ENCODE measurements at regions not wholly inside any gene's neighbourhood (a gene's known extent, or its start where the extent isn't known, plus 50 kb on each side); places are given as distances from the start of the nearest gene placed in this dataset.

DNA sequence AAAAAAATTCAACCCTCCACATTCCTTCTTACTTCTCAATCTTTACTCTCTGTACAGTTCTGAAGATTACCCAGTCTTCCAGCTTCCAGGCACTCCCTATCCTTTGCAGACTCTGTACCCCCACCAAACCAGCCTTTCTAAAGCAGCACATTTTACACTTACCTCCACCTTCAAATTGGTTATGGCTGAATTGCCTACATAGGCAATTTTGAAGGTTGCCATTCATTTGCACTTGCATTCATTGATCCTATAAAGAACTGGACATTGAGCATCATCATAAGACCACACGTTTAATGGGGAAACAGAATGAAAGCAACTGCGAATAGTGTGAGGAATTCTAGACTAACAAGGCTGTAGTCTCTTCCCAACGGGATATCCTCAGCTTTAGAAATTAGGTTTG is 233.4 kb downstream of the TRIB2 start:
- H3K27ac Mint-ChIP-seq = no peak overlapping the region
- no peaks in the 10 kb centered on the region for H3K4me1 Mint-ChIP-seq

DNA sequence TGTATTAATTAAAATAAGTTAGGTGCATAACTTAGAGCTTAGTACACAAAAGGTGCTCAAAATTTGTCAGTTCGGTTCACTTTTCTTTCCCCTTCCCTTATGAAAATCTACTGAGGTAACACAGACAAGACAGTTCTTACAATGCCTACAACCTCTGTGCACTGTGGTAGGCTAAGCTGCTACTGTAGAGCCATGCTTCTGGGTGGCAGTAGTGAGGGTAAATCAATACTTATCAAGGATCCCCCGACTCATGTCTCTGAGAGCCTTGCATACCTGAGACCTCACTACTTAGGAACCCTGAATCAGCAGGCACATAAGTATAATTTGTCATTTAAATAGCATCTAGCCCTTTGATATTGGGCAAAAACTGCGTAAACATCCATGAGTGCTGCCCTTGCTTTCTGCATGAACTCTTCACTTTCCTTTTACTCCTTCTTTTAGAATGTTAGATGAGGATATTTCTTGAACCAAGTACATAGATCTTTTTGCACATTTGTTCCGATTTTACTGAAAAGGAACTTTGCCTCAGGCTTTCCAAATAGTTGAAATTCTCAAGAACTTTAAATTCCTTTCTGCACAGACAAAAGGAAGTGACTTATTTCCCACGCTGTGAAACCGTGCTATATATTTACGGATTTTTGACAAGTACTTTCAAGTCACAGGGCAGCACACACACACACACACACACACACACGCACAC is 234.4 kb downstream of the TRIB2 start:
- Mint-ChIP-seq H3K4me3 (no peak overlapping the region), H3K4me1 (no peaks in the 10 kb centered on the region), H3K27me3 (ENCODE audit: insufficient read depth, low read depth) (peaks cover 2% of the 10 kb centered on the region), H3K27ac (no peak overlapping the region), H3K36me3 (no peaks in the 10 kb centered on the region), H3K9me3 (peaks cover 2% of the 10 kb centered on the region)
- DNase-seq (ENCODE audit: low spot score) = no peak
- H3F3A ChIP-seq (ENCODE audit: low read depth) = no peaks in the 10 kb centered on the region
- no peaks in the 10 kb centered on the region for H3K9me3 ChIP-seq (ENCODE audit: low read depth)
- no peak overlapping the region for H3K9ac ChIP-seq
- H3K36me3 ChIP-seq = no peaks in the 10 kb centered on the region
- no peaks in the 10 kb centered on the region for H3K4me1 ChIP-seq
- no peaks in the 10 kb centered on the region for H3K27me3 ChIP-seq
- no peaks in the 10 kb centered on the region for H3K79me2 ChIP-seq (ENCODE audit: low read depth)
- no peak overlapping the region for H3K4me2 ChIP-seq
- no peak overlapping the region for H3K4me3 ChIP-seq
- TF ChIP-seq EZH2phosphoT487 (IDR thresholded peaks at IDR 0.05) (no peak), EZH2 (IDR thresholded peaks at IDR 0.05) (no peak)
- TF ChIP-seq, protein P1, sequence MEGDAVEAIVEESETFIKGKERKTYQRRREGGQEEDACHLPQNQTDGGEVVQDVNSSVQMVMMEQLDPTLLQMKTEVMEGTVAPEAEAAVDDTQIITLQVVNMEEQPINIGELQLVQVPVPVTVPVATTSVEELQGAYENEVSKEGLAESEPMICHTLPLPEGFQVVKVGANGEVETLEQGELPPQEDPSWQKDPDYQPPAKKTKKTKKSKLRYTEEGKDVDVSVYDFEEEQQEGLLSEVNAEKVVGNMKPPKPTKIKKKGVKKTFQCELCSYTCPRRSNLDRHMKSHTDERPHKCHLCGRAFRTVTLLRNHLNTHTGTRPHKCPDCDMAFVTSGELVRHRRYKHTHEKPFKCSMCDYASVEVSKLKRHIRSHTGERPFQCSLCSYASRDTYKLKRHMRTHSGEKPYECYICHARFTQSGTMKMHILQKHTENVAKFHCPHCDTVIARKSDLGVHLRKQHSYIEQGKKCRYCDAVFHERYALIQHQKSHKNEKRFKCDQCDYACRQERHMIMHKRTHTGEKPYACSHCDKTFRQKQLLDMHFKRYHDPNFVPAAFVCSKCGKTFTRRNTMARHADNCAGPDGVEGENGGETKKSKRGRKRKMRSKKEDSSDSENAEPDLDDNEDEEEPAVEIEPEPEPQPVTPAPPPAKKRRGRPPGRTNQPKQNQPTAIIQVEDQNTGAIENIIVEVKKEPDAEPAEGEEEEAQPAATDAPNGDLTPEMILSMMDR (IDR thresholded peaks at IDR 0.05) = no peak
- no peak overlapping the region for H2AFZ ChIP-seq (replicated peaks)
- H3K27ac ChIP-seq = no peak overlapping the region
- no peaks in the 10 kb centered on the region for H4K20me1 ChIP-seq (ENCODE audit: low read depth)

More for the DNA sequence above, 233.4 kb downstream of the TRIB2 start:
- no peak for DNase-seq (ENCODE audit: low spot score)
- H3K4me3 Mint-ChIP-seq = no peak overlapping the region
- peaks cover 2% of the 10 kb centered on the region for H3K9me3 Mint-ChIP-seq
- no peaks in the 10 kb centered on the region for H3K36me3 Mint-ChIP-seq
- Histone ChIP-seq H3K4me2 (no peak overlapping the region), H3K9me3 (ENCODE audit: low read depth) (no peaks in the 10 kb centered on the region), H3K36me3 (no peaks in the 10 kb centered on the region), H3K27me3 (no peaks in the 10 kb centered on the region), H3F3A (ENCODE audit: low read depth) (no peaks in the 10 kb centered on the region), H3K79me2 (ENCODE audit: low read depth) (no peaks in the 10 kb centered on the region), H3K4me3 (no peak overlapping the region), H3K9ac (no peak overlapping the region), H2AFZ (replicated peaks) (no peak overlapping the region), H3K4me1 (no peaks in the 10 kb centered on the region), H3K27ac (no peak overlapping the region), H4K20me1 (ENCODE audit: low read depth) (no peaks in the 10 kb centered on the region)
- TF ChIP-seq EZH2phosphoT487 (IDR thresholded peaks at IDR 0.05) (no peak), EZH2 (IDR thresholded peaks at IDR 0.05) (no peak)
- TF ChIP-seq, protein P1 (IDR thresholded peaks at IDR 0.05) = no peak
- peaks cover 2% of the 10 kb centered on the region for H3K27me3 Mint-ChIP-seq (ENCODE audit: insufficient read depth, low read depth)

DNA sequence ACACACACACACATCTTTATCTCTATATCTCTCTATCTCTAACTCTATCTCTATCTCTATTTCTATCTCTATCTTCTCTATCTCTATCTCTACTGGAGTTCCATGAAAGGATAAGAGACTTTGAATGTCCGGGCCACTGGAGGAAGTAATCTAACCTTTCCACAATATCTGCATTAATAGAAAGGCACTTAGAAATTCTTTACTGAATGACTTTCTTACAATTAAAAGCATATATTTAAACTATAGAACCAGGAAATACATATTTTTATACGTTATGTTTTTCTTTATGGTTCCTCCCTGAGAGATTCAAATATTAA is 234.9 kb downstream of the TRIB2 start:
- no peak overlapping the region for H3K4me3 Mint-ChIP-seq
- Histone ChIP-seq H4K20me1 (ENCODE audit: low read depth) (no peaks in the 10 kb centered on the region), H3K4me1 (no peaks in the 10 kb centered on the region), H3K36me3 (no peaks in the 10 kb centered on the region), H3K9me3 (ENCODE audit: low read depth) (no peaks in the 10 kb centered on the region), H3K27ac (no peak overlapping the region), H3K27me3 (no peaks in the 10 kb centered on the region), H3K4me2 (no peak overlapping the region), H2AFZ (replicated peaks) (no peak overlapping the region), H3K79me2 (ENCODE audit: low read depth) (no peaks in the 10 kb centered on the region), H3F3A (ENCODE audit: low read depth) (no peaks in the 10 kb centered on the region), H3K4me3 (no peak overlapping the region), H3K9ac (no peak overlapping the region)
- no peaks in the 10 kb centered on the region for H3K4me1 Mint-ChIP-seq
- H3K27me3 Mint-ChIP-seq (ENCODE audit: insufficient read depth, low read depth) = peaks cover 2% of the 10 kb centered on the region
- no peak overlapping the region for H3K27ac Mint-ChIP-seq
- TF ChIP-seq EZH2phosphoT487 (IDR thresholded peaks at IDR 0.05) (no peak), EZH2 (IDR thresholded peaks at IDR 0.05) (no peak)
- TF ChIP-seq, protein P1 (IDR thresholded peaks at IDR 0.05) = no peak
- peaks cover 2% of the 10 kb centered on the region for H3K9me3 Mint-ChIP-seq
- H3K36me3 Mint-ChIP-seq = no peaks in the 10 kb centered on the region
- DNase-seq (ENCODE audit: low spot score) = no peak
